Keratinocyte (primary cell): ENCODE measurements at regions not wholly inside any gene's neighbourhood (a gene's known extent, or its start where the extent isn't known, plus 50 kb on each side); places are given as distances from the start of the nearest gene placed in this dataset.

Experiments used
- DNase-seq: peaks from one replicate; pipeline ENCODE4 v3.0.0-alpha.2; 2011; ENCODE audit warnings: low read depth, missing footprints, low spot score
- FAIRE-seq: peaks from 2 replicates; lab custom pipeline; 2011; peaks lifted over from hg19 to GRCh38; lab: Jason Lieb, UNC
- H2AFZ ChIP-seq: 2 replicates; pipeline ENCODE4 v1.6.0; 2012; ENCODE audit warnings: low read length, control low read depth, inconsistent platforms; ENCODE audit not compliant: control insufficient read depth
- H3K27ac ChIP-seq: 2 replicates; pipeline ENCODE4 v1.5.1; 2011; ENCODE audit warnings: low read length; ENCODE audit not compliant: control insufficient read depth, insufficient read depth
- H3K27me3 ChIP-seq: 3 replicates; pipeline ENCODE4 v1.6.0; 2011; ENCODE audit warnings: low read length; ENCODE audit not compliant: control insufficient read depth, insufficient read depth; ENCODE audit errors: extremely low read depth
- H3K36me3 ChIP-seq, 2 experiments: 2 replicates in 1 of 2; 3 replicates in 1 of 2; pipeline ENCODE4 v1.5.1; 2011; ENCODE audit warnings: low read length in 2 of 2, mild to moderate bottlenecking in 1 of 2; ENCODE audit not compliant: control insufficient read depth in 2 of 2, insufficient read depth in 2 of 2; ENCODE audit errors: extremely low read depth in 1 of 2
- H3K4me1 ChIP-seq: 3 replicates; pipeline ENCODE4 v1.5.1; 2011; ENCODE audit warnings: low read length; ENCODE audit not compliant: control insufficient read depth, insufficient read depth; ENCODE audit errors: extremely low read depth
- H3K4me2 ChIP-seq: 3 replicates; pipeline ENCODE4 v1.6.0; 2011; ENCODE audit warnings: low read depth, low read length; ENCODE audit not compliant: control insufficient read depth, insufficient read depth; ENCODE audit errors: extremely low read depth
- H3K4me3 ChIP-seq, 3 experiments: fragments of 200-600 bp in 1 of 3; sonication (generic) in 1 of 3; 2 replicates in 2 of 3; 3 replicates in 1 of 3; pipeline ENCODE4 v1.5.1; 2011 to 2016; ENCODE audit warnings: low read length in 3 of 3, mild to moderate bottlenecking in 3 of 3, control low read depth in 2 of 3, inconsistent platforms in 1 of 3, low read depth in 1 of 3, mixed read lengths in 1 of 3, mixed run types in 1 of 3, moderate library complexity in 1 of 3; ENCODE audit not compliant: control insufficient read depth in 2 of 3, insufficient read depth in 2 of 3; ENCODE audit errors: extremely low read depth in 1 of 3
- H3K79me2 ChIP-seq: 2 replicates; pipeline ENCODE4 v1.6.0; 2012; ENCODE audit warnings: low read length; ENCODE audit not compliant: control insufficient read depth, insufficient read depth
- H3K9ac ChIP-seq: 3 replicates; pipeline ENCODE4 v1.6.0; 2011; ENCODE audit warnings: low read length; ENCODE audit not compliant: control insufficient read depth, insufficient read depth; ENCODE audit errors: extremely low read depth
- H3K9me1 ChIP-seq: 3 replicates; pipeline ENCODE4 v1.6.0; 2011; ENCODE audit warnings: low read length; ENCODE audit not compliant: control insufficient read depth, insufficient read depth; ENCODE audit errors: extremely low read depth
- H3K9me3 ChIP-seq: 2 replicates; pipeline ENCODE4 v1.5.1; 2012; ENCODE audit warnings: low read depth, low read length; ENCODE audit not compliant: control insufficient read depth
- H4K20me1 ChIP-seq: 3 replicates; pipeline ENCODE4 v1.6.0; 2011; ENCODE audit warnings: low read length; ENCODE audit not compliant: control insufficient read depth, insufficient read depth; ENCODE audit errors: extremely low read depth
- CTCF ChIP-seq, 3 experiments: IDR thresholded peaks in 1 of 3; conservative IDR thresholded peaks in 1 of 3; optimal IDR thresholded peaks in 1 of 3; 2 replicates in 2 of 3; 3 replicates in 1 of 3; pipeline versions ENCODE3 to v1.5.1; 2011; ENCODE audit warnings: low read length in 3 of 3, mild to moderate bottlenecking in 3 of 3, moderate library complexity in 2 of 3, control low read depth in 1 of 3, inconsistent platforms in 1 of 3; ENCODE audit not compliant: insufficient read depth in 2 of 3; ENCODE audit errors: extremely low read depth in 1 of 3
- EZH2 ChIP-seq: IDR thresholded peaks from one replicate; pipeline ENCODE4 v1.6.1; 2012; ENCODE audit warnings: inconsistent platforms, mild to moderate bottlenecking, low read length, moderate library complexity
- dilution Hi-C: fragments of 300-500 bp; cut with MboI; formaldehyde crosslinking; loops from one replicate; pipeline ENCODE4 v1.7.0; 2020; ENCODE audit warnings: low sequenced_read_pairs; ENCODE audit not compliant: extremely low pct_ligation_motif_present

DNA sequence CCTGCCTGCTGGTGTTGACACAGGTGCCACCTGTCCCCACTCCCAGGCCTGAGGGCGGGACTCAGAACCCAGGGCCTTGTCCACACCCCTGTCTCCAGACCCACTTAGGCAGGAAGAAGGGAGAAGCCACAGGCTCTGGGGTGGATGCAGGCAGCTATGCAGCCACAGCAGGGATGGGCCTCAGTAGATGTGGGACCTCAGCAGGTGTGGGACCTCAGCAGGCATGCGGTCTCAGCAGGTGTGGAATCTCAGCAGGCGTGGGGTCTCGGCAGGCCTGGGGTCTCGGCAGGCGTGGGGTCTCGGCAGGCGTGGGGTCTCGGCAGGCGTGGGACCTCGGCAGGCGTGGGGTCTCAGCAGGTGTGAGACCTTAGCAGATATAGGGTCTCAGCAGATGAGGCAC, 118.0 kb upstream of the PITRM1 start:
- no peak overlapping the region for H3K4me3 ChIP-seq
- FAIRE-seq (no peak), DNase-seq (no peak)
- H3K27me3 ChIP-seq = peaks cover 2% of the 10 kb centered on the region
- H3K4me2 ChIP-seq = no peak overlapping the region
- H3K36me3 ChIP-seq = no peaks in the 10 kb centered on the region
- H3K27ac ChIP-seq = no peak overlapping the region
- no peak overlapping the region for H2AFZ ChIP-seq
- TF ChIP-seq CTCF (optimal IDR thresholded peaks at IDR 0.05 in 1 of 3, IDR thresholded peaks at IDR 0.05 in 1 of 3, conservative IDR thresholded peaks at IDR 0.05 in 1 of 3; ENCODE audit: extremely low read depth in 1 of 3, insufficient read depth in 2 of 3, low read length in 3 of 3) (no peak), EZH2 (no peak)
- H3K9me3 ChIP-seq = no peaks in the 10 kb centered on the region
- no peak overlapping the region for H3K9ac ChIP-seq
- no peaks in the 10 kb centered on the region for H4K20me1 ChIP-seq
- H3K9me1 ChIP-seq = no peaks in the 10 kb centered on the region
- H3K4me1 ChIP-seq = no peaks in the 10 kb centered on the region
- dilution Hi-C loops = no loop called here
- no peaks in the 10 kb centered on the region for H3K79me2 ChIP-seq

- H3K4me3 ChIP-seq = no peak overlapping the region
- FAIRE-seq = no peak
- H3K79me2 ChIP-seq = no peaks in the 10 kb centered on the region
Measured at GRCh38 chr10:3287572-3288445, 115.2 kb upstream of the PITRM1 start.

More at GRCh38 chr10:3287572-3288445, 115.2 kb upstream of the PITRM1 start:
- no peaks in the 10 kb centered on the region for H3K27me3 ChIP-seq
- dilution Hi-C loops = no loop called here
- H3K9ac ChIP-seq = no peak overlapping the region
- H3K4me2 ChIP-seq = no peak overlapping the region
- no peaks in the 10 kb centered on the region for H3K9me3 ChIP-seq
- TF ChIP-seq CTCF (optimal IDR thresholded peaks at IDR 0.05 in 1 of 3, IDR thresholded peaks at IDR 0.05 in 1 of 3, conservative IDR thresholded peaks at IDR 0.05 in 1 of 3; ENCODE audit: extremely low read depth in 1 of 3, insufficient read depth in 2 of 3, low read length in 3 of 3) (no peak), EZH2 (no peak)
- no peaks in the 10 kb centered on the region for H3K36me3 ChIP-seq
- no peak overlapping the region for H2AFZ ChIP-seq
- no peaks in the 10 kb centered on the region for H4K20me1 ChIP-seq
- H3K4me1 ChIP-seq = no peaks in the 10 kb centered on the region
- H3K27ac ChIP-seq = no peak overlapping the region
- no peaks in the 10 kb centered on the region for H3K9me1 ChIP-seq
- DNase-seq = no peak
